GM12865 (cell line): ENCODE measurements at regions not wholly inside any gene's neighbourhood (a gene's known extent, or its start where the extent isn't known, plus 50 kb on each side); places are given as distances from the start of the nearest gene placed in this dataset.

ENCODE experiments used
- DNase-seq: peaks from one replicate; pipeline ENCODE4 v3.0.0; 2010; ENCODE audit warnings: low read depth
- H3K4me3 ChIP-seq: 2 replicates; pipeline ENCODE4 v1.5.1; 2011; ENCODE audit warnings: mild to moderate bottlenecking, low read depth, low read length, control low read depth
- CTCF ChIP-seq: IDR thresholded peaks from 2 replicates; pipeline ENCODE4 v1.5.1; 2011; ENCODE audit warnings: low read length, control low read depth, low read depth, inconsistent platforms; ENCODE audit not compliant: insufficient read depth; ENCODE audit errors: missing control alignments

GRCh38 chr4:163679189-163679588, 184.7 kb downstream of the TMA16 start:
- no peak overlapping the region for H3K4me3 ChIP-seq
- DNase-seq: peak; percentile 51
- peak; percentile 37 for TF ChIP-seq CTCF

GRCh38 chr4:163680386-163681098, 186.1 kb downstream of the TMA16 start:
- no peak overlapping the region for H3K4me3 ChIP-seq
- DNase-seq: no peak

GRCh38 chr4:163681208-163681821, 186.8 kb downstream of the TMA16 start:
- TF ChIP-seq CTCF: peak; percentile 57
- H3K4me3 ChIP-seq: no peak overlapping the region
- DNase-seq: peak; percentile 70

More at GRCh38 chr4:163680386-163681098, 186.1 kb downstream of the TMA16 start:
- TF ChIP-seq CTCF: no peak

- no peak for DNase-seq
- no peak for TF ChIP-seq CTCF
- H3K4me3 ChIP-seq: no peak overlapping the region
These were observed 194.4 kb downstream of the TMA16 start for GRCh38 chr4:163688856-163689255.

- TF ChIP-seq CTCF: no peak
- no peak overlapping the region for H3K4me3 ChIP-seq
- no peak for DNase-seq
These were observed 198.7 kb downstream of the TMA16 start for GRCh38 chr4:163693211-163693610.

- DNase-seq: no peak
- no peak for TF ChIP-seq CTCF
- H3K4me3 ChIP-seq: no peak overlapping the region
These were observed 199.3 kb downstream of the TMA16 start for GRCh38 chr4:163693776-163694175.
